Fibroblast of villous mesenchyme (primary cell): ENCODE measurements at regions not wholly inside any gene's neighbourhood (a gene's known extent, or its start where the extent isn't known, plus 50 kb on each side); places are given as distances from the start of the nearest gene placed in this dataset.

Experiments used
- DNase-seq: peaks from one replicate; pipeline ENCODE4 v3.0.0-alpha.2; 2010; ENCODE audit warnings: low read depth
- H3K4me3 ChIP-seq: 2 replicates; pipeline ENCODE4 v1.5.1; 2011; ENCODE audit warnings: low read depth, mild to moderate bottlenecking, low read length
- TF ChIP-seq, protein P1 (sequence below): IDR thresholded peaks from 2 replicates; pipeline ENCODE4 v1.5.1; 2012; ENCODE audit warnings: low read depth, mild to moderate bottlenecking, low read length; ENCODE audit not compliant: insufficient read depth

DNA sequence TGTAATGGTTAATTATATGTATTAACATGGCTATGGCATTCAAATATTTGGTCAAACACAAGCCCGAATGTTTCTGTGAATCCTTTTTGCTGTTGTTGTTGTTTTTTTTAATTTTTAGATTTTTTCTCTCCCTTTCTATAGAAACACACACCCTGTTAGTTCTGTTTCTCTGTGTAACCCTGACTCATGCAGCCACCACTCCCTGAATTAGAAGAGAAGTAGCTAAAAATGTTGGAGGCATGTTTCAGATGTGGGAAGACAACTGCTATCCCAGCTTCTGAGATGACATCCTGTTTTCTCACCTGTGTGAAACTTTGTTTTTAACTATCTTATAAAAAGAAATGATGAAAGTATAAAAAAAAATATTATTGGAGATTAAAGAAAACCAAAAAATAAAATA is 219.6 kb upstream of the RGPD4 start:
- no peak for DNase-seq
- TF ChIP-seq, protein P1, sequence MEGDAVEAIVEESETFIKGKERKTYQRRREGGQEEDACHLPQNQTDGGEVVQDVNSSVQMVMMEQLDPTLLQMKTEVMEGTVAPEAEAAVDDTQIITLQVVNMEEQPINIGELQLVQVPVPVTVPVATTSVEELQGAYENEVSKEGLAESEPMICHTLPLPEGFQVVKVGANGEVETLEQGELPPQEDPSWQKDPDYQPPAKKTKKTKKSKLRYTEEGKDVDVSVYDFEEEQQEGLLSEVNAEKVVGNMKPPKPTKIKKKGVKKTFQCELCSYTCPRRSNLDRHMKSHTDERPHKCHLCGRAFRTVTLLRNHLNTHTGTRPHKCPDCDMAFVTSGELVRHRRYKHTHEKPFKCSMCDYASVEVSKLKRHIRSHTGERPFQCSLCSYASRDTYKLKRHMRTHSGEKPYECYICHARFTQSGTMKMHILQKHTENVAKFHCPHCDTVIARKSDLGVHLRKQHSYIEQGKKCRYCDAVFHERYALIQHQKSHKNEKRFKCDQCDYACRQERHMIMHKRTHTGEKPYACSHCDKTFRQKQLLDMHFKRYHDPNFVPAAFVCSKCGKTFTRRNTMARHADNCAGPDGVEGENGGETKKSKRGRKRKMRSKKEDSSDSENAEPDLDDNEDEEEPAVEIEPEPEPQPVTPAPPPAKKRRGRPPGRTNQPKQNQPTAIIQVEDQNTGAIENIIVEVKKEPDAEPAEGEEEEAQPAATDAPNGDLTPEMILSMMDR, result no peak
- no peak overlapping the region for H3K4me3 ChIP-seq

- DNase-seq, result no peak
- no peak overlapping the region for H3K4me3 ChIP-seq
- TF ChIP-seq, protein P1, result no peak
Measured at GRCh38 chr2:107607473-107607872, 219.2 kb upstream of the RGPD4 start.

DNA sequence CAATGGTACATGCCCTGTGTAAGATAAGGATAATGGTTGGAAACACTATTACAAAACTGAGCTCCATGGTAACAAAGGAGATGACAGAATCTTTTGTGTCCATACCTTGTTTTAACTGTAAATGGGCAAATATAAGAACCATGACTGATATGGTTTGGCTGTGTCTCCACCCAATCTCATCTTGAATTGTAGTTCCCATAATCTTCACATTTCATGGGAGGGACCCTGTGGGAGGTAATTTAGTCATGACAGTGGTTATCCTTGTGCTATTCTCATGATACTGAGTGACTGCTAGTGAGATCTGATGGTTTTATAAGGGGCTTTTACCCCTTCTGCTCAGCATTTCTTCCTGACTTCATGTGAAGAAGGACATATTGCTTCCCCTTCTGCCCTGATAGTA is 211.7 kb upstream of the RGPD4 start:
- no peak for DNase-seq
- H3K4me3 ChIP-seq, result no peak overlapping the region
- TF ChIP-seq, protein P1, result no peak

GRCh38 chr2:107618769-107619168 is 207.9 kb upstream of the RGPD4 start:
- TF ChIP-seq, protein P1, result no peak
- DNase-seq, result no peak
- no peak overlapping the region for H3K4me3 ChIP-seq

DNA sequence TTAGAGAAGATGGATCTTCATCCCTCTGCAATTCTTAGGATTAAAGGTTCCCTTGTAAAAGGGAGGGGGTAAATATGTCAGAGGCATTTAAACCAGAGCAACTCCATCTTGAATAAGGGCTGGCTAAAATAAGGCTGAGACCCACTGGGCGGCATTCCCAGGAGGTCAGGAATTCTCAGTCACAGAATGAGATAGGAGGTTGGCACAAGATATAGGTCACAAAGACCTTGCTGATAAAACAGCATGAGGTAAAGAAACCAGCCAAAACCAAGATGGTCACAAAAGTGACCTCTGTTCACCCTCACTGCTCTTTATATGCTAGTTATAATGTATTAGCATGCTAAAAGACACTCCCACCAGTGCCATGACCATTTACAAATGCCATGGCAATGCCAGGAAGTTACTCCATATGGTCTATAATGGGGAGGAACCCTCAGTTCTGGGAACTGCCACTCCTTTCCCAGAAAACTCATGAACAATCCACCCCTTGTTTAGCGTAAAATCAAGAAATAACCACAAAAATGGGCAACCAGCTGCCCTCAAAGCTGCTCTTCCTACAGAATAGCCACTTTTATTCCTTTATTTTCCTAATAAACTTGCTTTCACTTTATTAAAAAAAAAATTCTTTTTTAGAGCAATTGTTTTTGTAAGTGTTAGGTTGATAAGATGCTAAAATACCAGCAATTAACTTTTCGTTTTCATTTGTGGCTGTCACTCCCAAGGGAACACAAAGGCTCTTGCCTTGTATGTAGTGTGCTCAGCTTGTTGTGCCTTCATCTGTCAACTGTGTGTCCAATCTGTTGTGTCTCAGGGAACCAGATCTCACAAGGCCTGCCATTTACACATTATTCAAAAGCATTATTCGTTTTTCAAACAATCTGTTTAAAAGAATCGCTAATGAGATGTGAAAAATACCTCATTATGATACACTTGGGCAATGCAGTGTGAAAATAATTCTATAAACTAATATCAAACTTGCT is 205.2 kb upstream of the RGPD4 start:
- H3K4me3 ChIP-seq, result no peak overlapping the region
- no peak for DNase-seq
- TF ChIP-seq, protein P1, result no peak

GRCh38 chr2:107622741-107623310 is 203.9 kb upstream of the RGPD4 start:
- DNase-seq, result no peak
- TF ChIP-seq, protein P1, result no peak
- no peak overlapping the region for H3K4me3 ChIP-seq
